Naive B cell (primary cell): ENCODE measurements at regions not wholly inside any gene's neighbourhood (a gene's known extent, or its start where the extent isn't known, plus 50 kb on each side); places are given as distances from the start of the nearest gene placed in this dataset.

ENCODE experiments used
- ATAC-seq, 2 donors: fragments of 150-1000 bp; cut with Tn5 transposase; 2 replicates each; pipeline ENCODE4 v1.10.0; 2021; ENCODE audit warnings: low read depth in 2 of 2, mild to moderate bottlenecking in 2 of 2, moderate library complexity in 2 of 2
- DNase-seq: peaks from one replicate; pipeline ENCODE4 v3.0.0; 2022
- H3K27ac Mint-ChIP-seq, 6 donors: one replicate each; pipeline ENCODE4 v1.8.0; 2020 to 2022; ENCODE audit warnings: mild to moderate bottlenecking in 6 of 6, mixed read lengths in 6 of 6, moderate library complexity in 5 of 6, inconsistent platforms in 2 of 6
- H3K27me3 Mint-ChIP-seq, 3 donors: one replicate each; pipeline ENCODE4 v1.8.0; 2021 to 2022; ENCODE audit warnings: mixed read lengths in 3 of 3, mild to moderate bottlenecking in 1 of 3
- H3K36me3 Mint-ChIP-seq, 2 donors: one replicate each; pipeline ENCODE4 v1.8.0; 2020 to 2022; ENCODE audit warnings: mixed read lengths in 2 of 2, inconsistent platforms in 1 of 2, mild to moderate bottlenecking in 1 of 2
- H3K4me1 Mint-ChIP-seq, 3 donors: one replicate each; pipeline ENCODE4 v1.8.0; 2020 to 2022; ENCODE audit warnings: mixed read lengths in 3 of 3, inconsistent platforms in 1 of 3, mild to moderate bottlenecking in 1 of 3, moderate library complexity in 1 of 3
- H3K4me3 Mint-ChIP-seq, 8 donors: one replicate each; pipeline ENCODE4 v1.8.0; 2020 to 2022; ENCODE audit warnings: mild to moderate bottlenecking in 8 of 8, mixed read lengths in 8 of 8, moderate library complexity in 8 of 8, inconsistent platforms in 2 of 8
- H3K9me3 Mint-ChIP-seq, 7 donors: one replicate each; pipeline ENCODE4 v1.8.0; 2020 to 2022; ENCODE audit warnings: mixed read lengths in 7 of 7, mild to moderate bottlenecking in 5 of 7, inconsistent platforms in 2 of 7, moderate library complexity in 1 of 7

DNA sequence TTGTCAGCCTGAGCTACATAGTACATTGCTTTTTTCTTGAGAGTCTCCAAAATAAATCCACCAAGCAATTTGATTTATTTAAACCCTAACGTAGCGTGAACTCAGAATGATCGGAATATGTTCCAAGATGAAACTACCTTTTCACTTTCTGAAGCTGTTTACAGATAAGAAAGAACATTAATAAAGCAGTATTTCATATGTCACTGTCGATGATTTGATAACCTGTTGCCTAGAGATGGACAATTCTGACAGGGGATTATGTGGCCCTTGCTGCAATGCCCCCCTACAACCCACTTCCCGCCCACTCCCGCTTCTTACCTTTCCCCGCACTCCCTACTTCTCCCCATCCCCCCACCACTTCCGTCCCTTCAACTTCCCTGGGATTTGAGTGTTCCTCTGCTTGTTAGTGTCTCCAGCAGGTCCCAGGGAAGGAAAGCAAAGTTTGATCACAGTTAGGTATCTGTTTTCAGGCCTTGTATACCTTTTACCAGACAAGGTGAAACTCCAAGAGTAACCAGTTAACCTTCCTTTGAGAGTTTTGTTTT lies 229.2 kb upstream of the HMGA2 start:
- no peak for ATAC-seq
- H3K27ac Mint-ChIP-seq, result no peak overlapping the region

GRCh38 chr12:65596514-65597091 lies 227.7 kb upstream of the HMGA2 start:
- DNase-seq, result no peak
- Mint-ChIP-seq H3K4me1 (no peaks in the 10 kb centered on the region), H3K27ac (no peak overlapping the region), H3K9me3 (no peaks in the 10 kb centered on the region), H3K4me3 (no peak overlapping the region), H3K36me3 (no peaks in the 10 kb centered on the region), H3K27me3 (peaks cover 14 to 16% (median 16%) of the 10 kb centered on the region in 3 donors)
- ATAC-seq, result no peak

More for the DNA sequence above, 229.2 kb upstream of the HMGA2 start:
- Mint-ChIP-seq H3K27me3 (peaks cover 4 to 12% (median 8%) of the 10 kb centered on the region in 3 donors), H3K4me1 (no peaks in the 10 kb centered on the region), H3K36me3 (no peaks in the 10 kb centered on the region), H3K4me3 (no peak overlapping the region), H3K9me3 (no peaks in the 10 kb centered on the region)
- no peak for DNase-seq

- no peak for DNase-seq
- Mint-ChIP-seq H3K4me1 (peaks cover 0 to 1% (median 0%) of the 10 kb centered on the region in 3 donors), H3K9me3 (no peaks in the 10 kb centered on the region), H3K27ac (no peak overlapping the region), H3K4me3 (no peak overlapping the region), H3K27me3 (peaks cover 16 to 24% (median 19%) of the 10 kb centered on the region in 3 donors), H3K36me3 (no peaks in the 10 kb centered on the region)
- ATAC-seq, result no peak
These were observed 226.8 kb upstream of the HMGA2 start for GRCh38 chr12:65597527-65597926.

DNA sequence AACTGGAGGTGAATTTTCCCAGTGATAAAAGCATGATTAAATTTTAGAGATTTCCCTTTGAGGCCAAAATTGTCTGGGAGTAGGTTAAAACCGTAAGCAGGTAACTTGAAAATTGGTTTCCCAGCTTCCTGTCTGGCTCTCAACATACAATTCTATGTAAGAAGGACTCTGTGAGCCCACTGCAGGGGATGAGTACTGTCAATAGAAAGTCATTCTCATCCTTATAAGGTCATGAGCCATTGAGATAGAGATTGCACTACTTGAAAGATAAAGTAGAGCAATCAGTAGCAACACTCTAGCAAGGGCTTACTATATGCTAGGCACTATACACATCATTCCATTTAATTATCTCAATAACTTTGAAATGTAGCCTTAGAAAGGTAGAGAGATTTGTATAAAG lies 225.6 kb upstream of the HMGA2 start:
- H3K4me3 Mint-ChIP-seq, result no peak overlapping the region
- DNase-seq, result no peak
- H3K27ac Mint-ChIP-seq, result no peak overlapping the region
- peaks cover 16 to 25% (median 25%) of the 10 kb centered on the region in 3 donors for H3K27me3 Mint-ChIP-seq
- no peaks in the 10 kb centered on the region for H3K36me3 Mint-ChIP-seq
- no peak for ATAC-seq
- H3K9me3 Mint-ChIP-seq, result no peaks in the 10 kb centered on the region
- peaks cover 0 to 2% (median 0%) of the 10 kb centered on the region in 3 donors for H3K4me1 Mint-ChIP-seq

- no peak for DNase-seq
- Mint-ChIP-seq H3K27me3 (peaks cover 8 to 25% (median 13%) of the 10 kb centered on the region in 3 donors), H3K27ac (no peak overlapping the region), H3K36me3 (no peaks in the 10 kb centered on the region), H3K4me3 (no peak overlapping the region), H3K4me1 (peaks cover 0 to 2% (median 0%) of the 10 kb centered on the region in 3 donors), H3K9me3 (peaks cover 0 to under 1% (median 0%) of the 10 kb centered on the region in 7 donors)
- no peak for ATAC-seq
These were observed 222.1 kb upstream of the HMGA2 start for GRCh38 chr12:65602253-65602609.

GRCh38 chr12:65602610-65603295 lies 221.5 kb upstream of the HMGA2 start:
- DNase-seq (no peak), ATAC-seq (peak in 1 of 2 donors; percentile 28)
- peaks cover 8 to 25% (median 13%) of the 10 kb centered on the region in 3 donors for H3K27me3 Mint-ChIP-seq
- peaks cover 0 to 2% (median 0%) of the 10 kb centered on the region in 3 donors for H3K4me1 Mint-ChIP-seq
- H3K9me3 Mint-ChIP-seq, result peaks cover 0 to 6% (median 3%) of the 10 kb centered on the region in 7 donors
- peak overlapping the region in 1 of 8 donors; percentile 6 for H3K4me3 Mint-ChIP-seq
- H3K27ac Mint-ChIP-seq, result no peak overlapping the region
- no peaks in the 10 kb centered on the region for H3K36me3 Mint-ChIP-seq

GRCh38 chr12:65603438-65604351 lies 220.6 kb upstream of the HMGA2 start:
- Mint-ChIP-seq H3K4me1 (peaks cover 0 to 2% (median 0%) of the 10 kb centered on the region in 3 donors), H3K27me3 (peaks cover 8 to 25% (median 13%) of the 10 kb centered on the region in 3 donors), H3K9me3 (peaks cover 0 to 7% (median 5%) of the 10 kb centered on the region in 7 donors), H3K4me3 (no peak overlapping the region), H3K36me3 (no peaks in the 10 kb centered on the region), H3K27ac (no peak overlapping the region)
- ATAC-seq, result no peak
- DNase-seq, result no peak

GRCh38 chr12:65605019-65605418 lies 219.3 kb upstream of the HMGA2 start:
- no peak for ATAC-seq
- H3K36me3 Mint-ChIP-seq, result no peaks in the 10 kb centered on the region
- H3K9me3 Mint-ChIP-seq, result peaks cover 0 to 7% (median 5%) of the 10 kb centered on the region in 7 donors

DNA sequence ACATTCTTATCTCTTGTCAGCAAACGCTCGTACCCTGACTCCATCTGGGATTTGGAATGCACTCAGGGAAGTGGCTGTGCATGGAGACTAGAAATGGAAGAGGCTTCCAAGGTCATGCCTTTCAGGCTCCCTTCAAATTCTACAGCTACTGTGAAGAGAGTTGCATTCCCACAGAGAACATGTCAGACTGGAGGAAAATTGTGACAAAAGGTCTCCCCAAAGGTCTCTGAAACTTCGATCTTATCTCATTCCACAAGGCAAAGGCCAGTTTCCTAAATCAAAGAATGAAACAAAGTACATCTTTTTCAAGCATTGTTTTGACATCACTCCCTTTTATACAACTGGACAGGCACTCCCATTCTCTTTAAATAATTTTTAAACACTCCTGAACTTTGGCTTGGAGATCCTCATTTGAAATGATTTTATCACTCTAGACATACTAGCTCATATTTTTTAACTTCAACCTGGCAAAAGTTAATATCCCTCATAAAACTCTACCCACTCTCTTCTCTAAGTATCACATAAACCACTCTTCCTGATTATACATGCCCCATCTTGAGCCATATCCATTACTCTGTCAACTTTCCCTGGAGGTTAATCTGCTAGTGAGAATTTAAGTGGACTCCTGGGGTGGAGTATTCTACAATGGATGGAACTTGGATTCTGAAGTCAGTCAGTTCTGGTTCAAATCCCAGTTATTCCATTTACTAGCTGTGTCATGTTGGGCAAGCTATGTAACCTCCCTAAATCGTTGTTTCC lies 218.1 kb upstream of the HMGA2 start:
- Mint-ChIP-seq H3K27me3 (peaks cover 0 to 13% (median 13%) of the 10 kb centered on the region in 3 donors), H3K36me3 (no peaks in the 10 kb centered on the region), H3K9me3 (peaks cover 0 to 7% (median 5%) of the 10 kb centered on the region in 7 donors), H3K4me1 (peaks cover 0 to 2% (median 0%) of the 10 kb centered on the region in 3 donors), H3K4me3 (no peak overlapping the region), H3K27ac (no peak overlapping the region)
- ATAC-seq (no peak), DNase-seq (no peak)

More at GRCh38 chr12:65605019-65605418, 219.3 kb upstream of the HMGA2 start:
- DNase-seq, result no peak
- Mint-ChIP-seq H3K27ac (no peak overlapping the region), H3K4me1 (peaks cover 0 to 2% (median 0%) of the 10 kb centered on the region in 3 donors), H3K27me3 (peaks cover 8 to 21% (median 13%) of the 10 kb centered on the region in 3 donors), H3K4me3 (no peak overlapping the region)

- H3K27ac Mint-ChIP-seq, result no peak overlapping the region
- H3K9me3 Mint-ChIP-seq, result peaks cover 0 to 7% (median 5%) of the 10 kb centered on the region in 7 donors
- ATAC-seq (no peak), DNase-seq (no peak)
- no peaks in the 10 kb centered on the region for H3K36me3 Mint-ChIP-seq
- peaks cover 0 to 7% (median 2%) of the 10 kb centered on the region in 3 donors for H3K27me3 Mint-ChIP-seq
- no peak overlapping the region for H3K4me3 Mint-ChIP-seq
- H3K4me1 Mint-ChIP-seq, result peaks cover 0 to 2% (median 0%) of the 10 kb centered on the region in 3 donors
These were observed 216.9 kb upstream of the HMGA2 start for GRCh38 chr12:65607401-65607841.

DNA sequence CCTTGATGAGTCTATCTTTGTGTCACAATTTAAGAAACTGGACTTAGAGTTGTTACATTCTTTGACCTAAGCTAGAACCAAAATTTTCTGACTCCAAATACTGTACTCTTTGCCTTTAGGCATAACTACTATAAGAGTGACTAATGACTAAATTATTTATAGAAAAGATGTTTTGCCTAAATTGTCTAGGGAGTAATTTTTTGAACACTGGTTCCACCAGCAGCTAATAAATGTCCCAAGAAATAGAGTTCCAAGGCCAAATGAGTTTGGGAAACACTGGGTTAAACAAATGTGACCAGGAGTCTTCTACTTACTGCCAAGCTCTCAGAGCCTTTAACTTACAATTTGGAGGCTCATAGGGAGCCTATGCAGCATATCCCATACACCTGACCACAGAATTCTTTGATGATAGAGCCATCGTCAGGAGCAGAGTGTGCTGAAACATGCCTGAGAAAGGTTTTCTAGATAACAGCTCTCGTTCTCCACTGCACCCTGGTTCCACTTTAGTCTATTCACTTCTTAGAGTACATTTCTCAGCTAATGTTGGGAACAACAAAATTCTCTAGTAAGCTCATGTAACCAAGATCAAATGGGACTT lies 215.9 kb upstream of the HMGA2 start:
- DNase-seq (no peak), ATAC-seq (no peak)
- H3K36me3 Mint-ChIP-seq, result no peaks in the 10 kb centered on the region
- peaks cover 2 to 7% (median 6%) of the 10 kb centered on the region in 7 donors for H3K9me3 Mint-ChIP-seq
- H3K4me1 Mint-ChIP-seq, result no peaks in the 10 kb centered on the region
- H3K4me3 Mint-ChIP-seq, result no peak overlapping the region
- peaks cover 0 to 4% (median 2%) of the 10 kb centered on the region in 3 donors for H3K27me3 Mint-ChIP-seq
- no peak overlapping the region for H3K27ac Mint-ChIP-seq

DNA sequence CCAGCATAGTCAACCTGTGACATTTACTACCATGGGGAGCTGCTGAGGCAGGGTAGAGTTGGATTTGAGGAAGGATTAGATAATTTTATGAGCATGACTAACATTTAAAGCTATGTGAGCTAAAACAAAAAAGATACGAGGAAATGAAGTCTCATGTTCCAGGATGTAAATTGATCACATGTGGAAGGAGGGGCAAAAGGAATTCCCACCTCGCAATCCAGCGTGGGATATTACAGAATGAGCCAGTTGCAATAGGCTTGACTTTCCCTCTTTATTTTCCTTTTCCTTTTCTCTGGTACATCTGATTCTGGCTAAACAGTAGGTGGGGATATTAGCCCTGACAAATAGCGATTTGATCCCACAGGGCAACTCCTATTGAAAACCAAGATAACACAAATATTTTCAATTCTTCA lies 214.9 kb upstream of the HMGA2 start:
- Mint-ChIP-seq H3K27ac (no peak overlapping the region), H3K9me3 (peaks cover 4 to 10% (median 6%) of the 10 kb centered on the region in 7 donors)

More for the DNA sequence above, 214.9 kb upstream of the HMGA2 start:
- H3K36me3 Mint-ChIP-seq, result no peaks in the 10 kb centered on the region
- no peak overlapping the region for H3K4me3 Mint-ChIP-seq
- peaks cover under 1 to 8% (median 6%) of the 10 kb centered on the region in 3 donors for H3K27me3 Mint-ChIP-seq
- H3K4me1 Mint-ChIP-seq, result no peaks in the 10 kb centered on the region
- ATAC-seq, result no peak
- no peak for DNase-seq
